OCI-LY3 (cell line): ENCODE measurements at regions not wholly inside any gene's neighbourhood (a gene's known extent, or its start where the extent isn't known, plus 50 kb on each side); places are given as distances from the start of the nearest gene placed in this dataset.

Experiments used
- H2AFZ ChIP-seq: fragments of 200-600, 300-600 bp; shearing (Covaris generic); 2 replicates; pipeline ENCODE4 v1.6.0; 2014; ENCODE audit warnings: antibody characterized with exemption, low read depth, low read length
- H3K27ac ChIP-seq: fragments of 200-600, 300-600 bp; sonication (generic); 2 replicates; pipeline ENCODE4 v1.5.1; 2014; ENCODE audit warnings: mild to moderate bottlenecking, low read length, moderate library complexity, mixed read lengths
- H3K27me3 ChIP-seq: fragments of 200-600, 300-600 bp; sonication (generic); 2 replicates; pipeline ENCODE4 v1.6.1; 2014; ENCODE audit warnings: low read depth, low read length, mixed read lengths
- H3K36me3 ChIP-seq: fragments of 200-600, 300-600 bp; sonication (generic); replicated peaks from 2 replicates; pipeline ENCODE3; 2014; ENCODE audit warnings: low read depth, low read length, mixed read lengths
- H3K4me1 ChIP-seq: fragments of 300-600, 200-600 bp; sonication (generic); 2 replicates; pipeline ENCODE4 v1.6.1; 2014; ENCODE audit warnings: low read length, mixed read lengths
- H3K4me2 ChIP-seq: fragments of 200-600, 300-600 bp; sonication (generic); 2 replicates; pipeline ENCODE4 v1.6.1; 2014; ENCODE audit warnings: low read length, mixed read lengths
- H3K4me3 ChIP-seq: fragments of 300-600, 200-600 bp; sonication (generic); 2 replicates; pipeline ENCODE4 v1.5.1; 2014; ENCODE audit warnings: antibody characterized with exemption, mild to moderate bottlenecking, low read length, moderate library complexity
- H3K79me2 ChIP-seq: fragments of 300-600, 200-600 bp; shearing (Covaris generic); 2 replicates; pipeline ENCODE4 v1.6.1; 2014; ENCODE audit warnings: mild to moderate bottlenecking, low read length, mixed read lengths
- H3K9ac ChIP-seq: fragments of 300-600, 200-600 bp; shearing (Covaris generic); 2 replicates; pipeline ENCODE4 v1.6.0; 2014; ENCODE audit warnings: mild to moderate bottlenecking, low read length, moderate library complexity
- H3K9me3 ChIP-seq: fragments of 200-600, 300-600 bp; shearing (Covaris generic); 2 replicates; pipeline ENCODE4 v1.6.1; 2014; ENCODE audit warnings: low read length, mixed read lengths; ENCODE audit not compliant: insufficient read depth
- H4K20me1 ChIP-seq: fragments of 200-600, 300-600 bp; sonication (generic); 2 replicates; pipeline ENCODE4 v1.6.1; 2016; ENCODE audit warnings: low read length, mixed read lengths; ENCODE audit not compliant: insufficient read depth
- EZH2phosphoT487 ChIP-seq: fragments of 200-600 bp; shearing (Covaris generic); IDR thresholded peaks from 2 replicates; pipeline ENCODE4 v1.6.1; 2018; ENCODE audit warnings: antibody characterized with exemption, mixed run types, low read depth
- TF ChIP-seq, protein P1 (sequence below): fragments of 200-600, 300-600 bp; sonication (generic); IDR thresholded peaks from 2 replicates; pipeline ENCODE4 v1.5.1; 2014; ENCODE audit warnings: antibody characterized with exemption, low read length, low read depth

DNA sequence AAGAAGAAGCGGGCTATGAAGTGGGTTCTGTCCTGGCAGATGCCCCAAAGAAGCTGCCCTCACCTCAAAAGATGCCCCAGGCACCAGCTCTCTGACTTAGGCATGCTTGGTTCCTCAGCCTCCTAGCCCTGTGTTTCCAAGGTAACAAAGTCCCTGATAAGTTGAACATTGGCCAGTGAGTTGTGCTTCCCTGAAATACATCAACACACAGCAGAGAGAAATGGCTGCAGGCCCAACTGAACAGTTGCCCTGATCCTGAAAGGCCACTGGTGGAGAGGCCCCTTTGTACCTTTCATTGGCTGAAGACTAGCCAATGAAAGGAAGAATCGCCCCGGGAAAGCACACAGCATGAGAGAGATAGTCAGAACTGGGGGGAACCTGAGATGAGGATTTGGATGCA, 169.9 kb upstream of the CTNNB1 start:
- peaks cover 46% of the 10 kb centered on the region for H3K27me3 ChIP-seq
- H3K4me2 ChIP-seq: no peak overlapping the region
- no peak overlapping the region for H3K9ac ChIP-seq
- H3K27ac ChIP-seq: no peak overlapping the region
- no peaks in the 10 kb centered on the region for H3K36me3 ChIP-seq
- H3K79me2 ChIP-seq: no peaks in the 10 kb centered on the region
- no peaks in the 10 kb centered on the region for H4K20me1 ChIP-seq
- no peaks in the 10 kb centered on the region for H3K9me3 ChIP-seq
- no peak for TF ChIP-seq EZH2phosphoT487
- TF ChIP-seq, protein P1, sequence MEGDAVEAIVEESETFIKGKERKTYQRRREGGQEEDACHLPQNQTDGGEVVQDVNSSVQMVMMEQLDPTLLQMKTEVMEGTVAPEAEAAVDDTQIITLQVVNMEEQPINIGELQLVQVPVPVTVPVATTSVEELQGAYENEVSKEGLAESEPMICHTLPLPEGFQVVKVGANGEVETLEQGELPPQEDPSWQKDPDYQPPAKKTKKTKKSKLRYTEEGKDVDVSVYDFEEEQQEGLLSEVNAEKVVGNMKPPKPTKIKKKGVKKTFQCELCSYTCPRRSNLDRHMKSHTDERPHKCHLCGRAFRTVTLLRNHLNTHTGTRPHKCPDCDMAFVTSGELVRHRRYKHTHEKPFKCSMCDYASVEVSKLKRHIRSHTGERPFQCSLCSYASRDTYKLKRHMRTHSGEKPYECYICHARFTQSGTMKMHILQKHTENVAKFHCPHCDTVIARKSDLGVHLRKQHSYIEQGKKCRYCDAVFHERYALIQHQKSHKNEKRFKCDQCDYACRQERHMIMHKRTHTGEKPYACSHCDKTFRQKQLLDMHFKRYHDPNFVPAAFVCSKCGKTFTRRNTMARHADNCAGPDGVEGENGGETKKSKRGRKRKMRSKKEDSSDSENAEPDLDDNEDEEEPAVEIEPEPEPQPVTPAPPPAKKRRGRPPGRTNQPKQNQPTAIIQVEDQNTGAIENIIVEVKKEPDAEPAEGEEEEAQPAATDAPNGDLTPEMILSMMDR: no peak
- H2AFZ ChIP-seq: no peak overlapping the region
- H3K4me3 ChIP-seq: no peak overlapping the region
- no peaks in the 10 kb centered on the region for H3K4me1 ChIP-seq

DNA sequence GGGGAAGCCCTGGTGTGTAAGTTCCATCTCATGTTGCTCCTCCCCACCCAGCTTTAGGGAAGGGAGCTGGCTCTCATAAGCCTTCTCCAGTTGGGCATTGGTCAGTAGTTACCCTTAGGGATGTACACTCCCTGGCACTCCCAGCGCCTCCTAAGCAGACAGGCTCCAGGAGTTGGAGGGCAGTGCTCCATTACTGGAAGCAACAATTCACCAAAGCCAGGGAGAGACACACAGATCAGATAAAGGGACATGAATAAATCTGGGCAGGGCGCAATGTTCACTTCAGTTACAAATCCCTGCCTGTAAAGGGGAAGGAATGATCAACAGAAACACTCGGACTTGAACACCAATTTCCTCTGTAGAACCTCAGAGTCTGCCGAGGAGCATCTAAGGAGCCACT, 169.1 kb upstream of the CTNNB1 start:
- Histone ChIP-seq H3K4me3 (no peak overlapping the region), H3K27ac (no peak overlapping the region), H3K27me3 (peaks cover 42% of the 10 kb centered on the region), H3K9me3 (no peaks in the 10 kb centered on the region), H4K20me1 (no peaks in the 10 kb centered on the region), H3K36me3 (no peaks in the 10 kb centered on the region), H3K4me2 (no peak overlapping the region), H3K9ac (no peak overlapping the region), H3K4me1 (no peaks in the 10 kb centered on the region), H3K79me2 (no peaks in the 10 kb centered on the region), H2AFZ (no peak overlapping the region)
- TF ChIP-seq, protein P1: no peak
- TF ChIP-seq EZH2phosphoT487: no peak

DNA sequence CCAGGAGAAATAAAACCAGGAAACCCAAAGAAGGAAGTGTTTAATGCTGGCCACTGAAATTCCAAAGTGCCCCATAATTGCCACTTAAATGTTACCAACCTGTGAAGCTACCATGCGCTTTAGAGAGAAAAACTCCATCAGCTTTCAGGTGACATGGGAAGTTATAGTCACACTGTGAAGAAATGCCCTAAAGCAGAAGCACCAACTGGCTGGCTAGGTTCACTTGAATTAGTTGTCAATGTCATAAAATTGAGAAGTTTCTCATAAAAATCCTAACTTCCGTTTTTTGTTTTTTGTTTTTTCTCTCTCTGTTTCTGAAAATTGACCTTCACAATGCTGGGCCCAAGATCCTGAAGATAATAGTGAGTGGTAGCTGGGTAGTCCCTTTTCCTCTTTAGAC, 167.9 kb upstream of the CTNNB1 start:
- H3K27me3 ChIP-seq: peaks cover 50% of the 10 kb centered on the region
- H3K4me2 ChIP-seq: no peak overlapping the region
- H3K79me2 ChIP-seq: no peaks in the 10 kb centered on the region
- no peak overlapping the region for H3K27ac ChIP-seq
- H3K36me3 ChIP-seq: no peaks in the 10 kb centered on the region
- no peaks in the 10 kb centered on the region for H4K20me1 ChIP-seq
- H3K9ac ChIP-seq: no peak overlapping the region
- H3K4me1 ChIP-seq: no peaks in the 10 kb centered on the region
- H3K9me3 ChIP-seq: no peaks in the 10 kb centered on the region
- no peak for TF ChIP-seq EZH2phosphoT487
- TF ChIP-seq, protein P1: no peak
- no peak overlapping the region for H2AFZ ChIP-seq
- H3K4me3 ChIP-seq: no peak overlapping the region

DNA sequence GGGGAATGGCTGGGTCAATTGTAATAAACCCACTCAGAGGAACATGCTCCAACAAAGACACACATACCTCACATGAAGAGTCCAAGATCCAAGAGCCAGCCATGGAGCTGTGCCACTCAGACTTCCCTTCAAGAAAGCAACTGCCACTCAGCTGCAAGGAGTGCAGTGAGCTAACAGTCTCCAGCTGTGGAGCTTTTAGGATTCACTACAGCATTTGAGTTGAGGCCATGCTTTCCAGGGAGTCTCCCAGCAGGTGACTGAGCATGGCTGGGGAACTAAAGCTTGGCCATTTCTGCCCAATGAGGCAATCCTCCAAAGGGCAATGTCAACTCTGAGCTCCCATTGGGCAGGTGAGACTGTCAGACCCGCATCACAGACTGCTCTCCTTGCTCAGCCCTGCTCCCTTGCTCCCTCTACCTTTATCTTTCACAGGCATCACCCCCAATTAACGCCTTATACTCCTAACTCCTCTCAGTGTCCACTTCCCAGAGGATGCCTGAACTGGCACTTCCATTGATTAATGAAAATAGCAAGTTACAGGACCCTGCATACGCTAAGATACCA, 165.3 kb upstream of the CTNNB1 start:
- H4K20me1 ChIP-seq: no peaks in the 10 kb centered on the region
- no peak overlapping the region for H3K9ac ChIP-seq
- no peaks in the 10 kb centered on the region for H3K4me1 ChIP-seq
- no peaks in the 10 kb centered on the region for H3K36me3 ChIP-seq
- H3K27ac ChIP-seq: no peak overlapping the region
- no peak for TF ChIP-seq EZH2phosphoT487
- TF ChIP-seq, protein P1: 0 out of 2 replicates have a peak, but pooled peaks have one; percentile 10
- H3K27me3 ChIP-seq: peaks cover 38% of the 10 kb centered on the region
- H3K79me2 ChIP-seq: no peaks in the 10 kb centered on the region
- no peak overlapping the region for H2AFZ ChIP-seq
- H3K4me3 ChIP-seq: no peak overlapping the region
- H3K9me3 ChIP-seq: no peaks in the 10 kb centered on the region
- H3K4me2 ChIP-seq: no peak overlapping the region
